Hematopoietic multipotent progenitor cell treated with erythropoietin and hydrocortisone succinate and interleukin-3 and kit ligand, for 6 days (in vitro differentiated cells): ENCODE measurements at regions not wholly inside any gene's neighbourhood (a gene's known extent, or its start where the extent isn't known, plus 50 kb on each side); places are given as distances from the start of the nearest gene placed in this dataset.

Source experiments
- DNase-seq: peaks from one replicate; pipeline ENCODE4 v3.0.0-alpha.2; 2015

- peak; percentile 14 for DNase-seq
These were observed 1348.0 kb downstream of the TMEM121 start for GRCh38 chr14:106874350-106874749.

DNA sequence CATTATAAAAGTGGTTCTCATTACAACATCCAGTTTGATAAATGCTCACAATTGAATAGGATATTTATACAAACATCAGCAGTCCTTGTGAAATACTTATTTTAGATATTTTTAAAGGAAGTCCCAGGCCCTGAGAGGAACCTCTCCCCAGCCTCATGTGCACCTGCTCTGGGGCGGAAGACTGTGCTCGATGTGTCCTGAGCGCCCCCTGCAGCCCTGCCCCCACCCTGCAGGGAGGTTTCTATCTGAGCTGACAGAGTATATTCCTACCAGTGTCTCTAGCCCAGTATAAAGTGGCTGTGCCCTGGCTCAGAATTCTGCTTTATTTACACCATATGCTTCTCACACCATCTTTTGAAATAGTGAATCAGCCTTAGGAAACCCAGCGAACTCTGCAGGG, 1349.1 kb downstream of the TMEM121 start:
- peak; percentile 72 for DNase-seq

DNA sequence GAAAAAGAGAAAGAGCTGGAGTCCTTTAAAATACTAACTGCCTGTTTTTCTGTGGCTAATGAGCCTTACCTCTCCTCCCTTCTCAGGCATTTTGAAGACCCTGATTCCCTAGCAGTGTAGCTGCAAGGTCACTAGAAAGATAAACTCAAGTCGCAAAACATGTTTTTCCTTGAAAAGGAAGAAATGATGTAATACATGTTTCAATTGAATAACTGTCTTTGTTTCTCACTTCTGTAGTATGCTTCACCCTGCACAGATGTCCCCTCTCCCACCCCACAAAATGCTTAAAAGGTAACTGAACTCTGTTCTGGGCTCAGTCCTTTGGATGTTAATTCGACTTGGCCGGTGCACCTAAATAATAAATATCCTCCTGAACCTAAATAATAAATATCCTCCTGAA, 1350.3 kb downstream of the TMEM121 start:
- no peak for DNase-seq

DNA sequence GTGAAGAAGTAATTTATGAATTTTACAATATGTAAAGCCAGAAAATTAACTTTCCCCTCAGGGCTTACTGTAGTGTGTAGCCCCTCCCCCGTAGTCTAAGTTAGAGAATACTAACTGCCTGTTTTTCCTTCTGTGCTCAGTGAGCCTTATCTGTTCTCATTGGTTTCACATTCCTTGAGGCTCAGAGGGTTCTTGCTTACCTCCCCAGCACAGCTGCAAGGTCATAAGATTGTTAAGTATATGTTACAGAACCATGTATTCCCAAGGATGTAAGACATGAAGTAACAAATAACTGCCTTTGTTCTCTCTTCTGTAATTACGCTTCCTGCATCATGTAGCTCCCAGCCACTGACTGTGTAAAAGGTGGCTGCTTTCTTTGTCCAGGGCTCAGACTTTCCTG, 1351.1 kb downstream of the TMEM121 start:
- peak; percentile 83 for DNase-seq

- DNase-seq: peak; percentile 94
These were observed 1352.9 kb downstream of the TMEM121 start for GRCh38 chr14:106879241-106879640.

- peak; percentile 15 for DNase-seq
These were observed 1356.9 kb downstream of the TMEM121 start for GRCh38 chr14:106883218-106883692.
